Endothelial cell (in vitro differentiated cells): ENCODE measurements at regions not wholly inside any gene's neighbourhood (a gene's known extent, or its start where the extent isn't known, plus 50 kb on each side); places are given as distances from the start of the nearest gene placed in this dataset.

Experiments used
- DNase-seq: peaks from one replicate; pipeline ENCODE4 v3.0.0; 2021; ENCODE audit warnings: low spot score
- H3K27ac Mint-ChIP-seq: one replicate; pipeline ENCODE4 v1.8.0; 2021; ENCODE audit warnings: mixed read lengths, inconsistent platforms; ENCODE audit not compliant: unreplicated experiment
- H3K27me3 Mint-ChIP-seq: one replicate; pipeline ENCODE4 v1.8.0; 2021; ENCODE audit warnings: mild to moderate bottlenecking, moderate library complexity, mixed read lengths, inconsistent platforms; ENCODE audit not compliant: unreplicated experiment
- H3K36me3 Mint-ChIP-seq: one replicate; pipeline ENCODE4 v1.8.0; 2021; ENCODE audit warnings: mild to moderate bottlenecking, low read depth, mixed read lengths, inconsistent platforms; ENCODE audit not compliant: unreplicated experiment
- H3K4me1 Mint-ChIP-seq: one replicate; pipeline ENCODE4 v1.8.0; 2021; ENCODE audit warnings: mild to moderate bottlenecking, mixed read lengths, inconsistent platforms; ENCODE audit not compliant: unreplicated experiment
- H3K4me3 Mint-ChIP-seq: one replicate; pipeline ENCODE4 v1.8.0; 2021; ENCODE audit warnings: mild to moderate bottlenecking, mixed read lengths, inconsistent platforms; ENCODE audit not compliant: unreplicated experiment
- H3K9me3 Mint-ChIP-seq: one replicate; pipeline ENCODE4 v1.8.0; 2021; ENCODE audit warnings: mixed read lengths, inconsistent platforms; ENCODE audit not compliant: unreplicated experiment
- CTCF ChIP-seq: fragments of 200-600 bp; sonication (generic); IDR thresholded peaks from one replicate; pipeline ENCODE4 v1.5.0; 2021; ENCODE audit warnings: antibody characterized with exemption; ENCODE audit not compliant: unreplicated experiment

- DNase-seq: no peak
- Mint-ChIP-seq H3K36me3 (no peaks in the 10 kb centered on the region), H3K27ac (no peak overlapping the region), H3K4me1 (peaks cover 19% of the 10 kb centered on the region), H3K4me3 (no peak overlapping the region), H3K27me3 (peaks cover 7% of the 10 kb centered on the region), H3K9me3 (no peaks in the 10 kb centered on the region)
- no peak for TF ChIP-seq CTCF
Measured at GRCh38 chr2:8536686-8537561, 144.9 kb upstream of the ID2 start.

GRCh38 chr2:8537562-8538155, 144.2 kb upstream of the ID2 start:
- TF ChIP-seq CTCF: no peak
- H3K27me3 Mint-ChIP-seq: peaks cover 7% of the 10 kb centered on the region
- H3K4me1 Mint-ChIP-seq: peaks cover 24% of the 10 kb centered on the region
- no peak for DNase-seq
- no peak overlapping the region for H3K27ac Mint-ChIP-seq
- H3K9me3 Mint-ChIP-seq: no peaks in the 10 kb centered on the region
- H3K4me3 Mint-ChIP-seq: no peak overlapping the region
- H3K36me3 Mint-ChIP-seq: no peaks in the 10 kb centered on the region

GRCh38 chr2:8538531-8538930, 143.3 kb upstream of the ID2 start:
- no peak for DNase-seq
- no peaks in the 10 kb centered on the region for H3K9me3 Mint-ChIP-seq
- peaks cover 7% of the 10 kb centered on the region for H3K27me3 Mint-ChIP-seq
- no peak for TF ChIP-seq CTCF
- H3K27ac Mint-ChIP-seq: no peak overlapping the region
- H3K4me3 Mint-ChIP-seq: no peak overlapping the region
- H3K4me1 Mint-ChIP-seq: peaks cover 25% of the 10 kb centered on the region
- H3K36me3 Mint-ChIP-seq: no peaks in the 10 kb centered on the region

- Mint-ChIP-seq H3K27me3 (peaks cover 7% of the 10 kb centered on the region), H3K4me1 (peaks cover 29% of the 10 kb centered on the region), H3K4me3 (no peak overlapping the region), H3K36me3 (no peaks in the 10 kb centered on the region), H3K27ac (no peak overlapping the region), H3K9me3 (no peaks in the 10 kb centered on the region)
- TF ChIP-seq CTCF: no peak
- DNase-seq: no peak
Measured at GRCh38 chr2:8538931-8539621, 142.8 kb upstream of the ID2 start.
